IPS DF 19.7 (cell line): ENCODE measurements at regions not wholly inside any gene's neighbourhood (a gene's known extent, or its start where the extent isn't known, plus 50 kb on each side); places are given as distances from the start of the nearest gene placed in this dataset.
"Not testable (repeated sequence)": the region's sequence is repeated elsewhere in the genome, so short reads cannot be mapped to it uniquely, and the experiment has no call there.

Experiments used
- DNase-seq: peaks from one replicate; pipeline ENCODE4 v3.0.0-alpha.2; 2013; ENCODE audit warnings: low read depth, low spot score

DNA sequence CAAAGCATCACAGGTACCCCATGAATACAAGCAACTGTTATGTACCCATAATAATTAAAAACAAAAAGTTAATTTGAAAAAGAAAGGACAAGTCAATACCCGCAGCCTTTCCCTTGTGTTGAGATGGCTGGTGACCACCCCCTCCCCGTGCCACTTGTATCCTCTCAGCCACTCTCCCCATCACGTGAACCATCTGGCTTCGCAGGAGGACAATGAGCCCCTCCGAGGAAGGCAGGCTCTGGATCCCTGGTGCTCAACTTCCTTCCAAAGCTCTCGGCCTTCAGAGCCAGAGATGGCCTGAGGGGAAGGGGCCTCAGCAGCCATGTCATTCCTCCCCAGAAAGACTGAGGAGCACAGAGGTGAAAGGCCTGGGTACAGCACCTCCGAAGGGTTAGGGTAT is 120.4 kb upstream of the RAB4A start:
- DNase-seq = no peak

DNA sequence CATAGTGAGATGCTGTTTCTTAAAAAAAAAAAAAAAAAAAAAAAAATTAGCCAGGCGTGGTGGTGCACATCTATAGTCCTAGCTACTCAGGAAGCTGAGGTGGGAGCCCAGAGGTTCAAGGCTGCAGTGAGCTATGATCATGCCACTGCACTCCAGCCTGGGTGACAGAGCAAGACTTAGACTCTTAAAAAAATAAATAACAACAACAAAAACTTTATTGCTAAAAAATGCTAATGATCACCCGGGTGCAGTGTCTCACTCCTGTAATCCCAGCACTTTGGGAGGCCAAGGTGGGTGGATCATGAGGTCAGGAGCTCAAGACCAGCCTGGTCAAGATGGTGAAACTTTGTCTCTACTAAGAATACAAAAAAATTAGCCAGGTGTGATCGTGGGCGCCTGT is 119.5 kb upstream of the RAB4A start:
- not testable (repeated sequence) for DNase-seq

DNA sequence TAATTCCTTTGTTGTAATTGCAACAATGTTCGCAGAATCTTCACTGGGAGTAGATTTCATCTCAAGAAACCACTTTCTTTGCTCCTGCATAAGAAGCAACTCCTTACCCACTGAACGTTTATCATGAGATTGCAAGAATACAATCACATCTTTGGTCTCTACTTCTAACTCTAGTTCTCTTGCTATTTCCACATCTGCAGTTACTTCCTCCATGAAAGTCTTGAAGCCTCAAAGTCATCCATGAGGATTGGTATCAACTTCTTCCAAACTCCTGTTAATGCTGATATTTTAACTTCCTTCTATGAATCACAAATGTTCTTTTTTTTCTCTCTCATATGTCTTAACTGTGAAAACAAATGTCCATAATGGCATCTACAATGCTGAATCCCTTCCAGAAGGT is 118.6 kb upstream of the RAB4A start:
- DNase-seq = no peak

DNA sequence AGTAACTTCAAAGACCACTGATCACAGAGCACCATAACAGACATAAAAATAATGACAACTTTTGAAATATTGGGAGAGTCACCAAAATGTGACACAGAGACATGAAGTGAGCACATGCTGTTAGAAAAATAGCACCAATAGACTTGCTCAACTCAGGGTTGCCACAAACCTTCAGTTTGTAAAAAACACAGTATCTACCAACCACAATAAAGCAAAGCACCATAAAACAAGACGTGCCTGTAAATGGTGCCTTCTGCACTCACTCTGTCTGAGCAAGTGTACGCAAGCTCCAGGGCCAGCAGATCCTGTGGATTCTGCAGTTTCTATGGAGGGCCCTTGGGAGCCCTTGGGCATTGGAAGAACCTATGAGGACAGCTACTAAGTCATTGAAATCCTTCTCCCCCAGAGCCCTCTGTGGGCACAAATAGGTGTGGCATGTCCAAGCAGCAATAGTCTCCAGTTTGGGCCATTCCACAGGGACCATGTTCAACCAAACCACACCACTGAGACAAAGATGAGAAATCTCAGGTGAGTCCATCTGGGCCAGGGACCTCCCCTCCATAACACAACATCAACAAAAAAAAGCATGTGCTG is 116.9 kb upstream of the RAB4A start:
- DNase-seq = no peak

DNA sequence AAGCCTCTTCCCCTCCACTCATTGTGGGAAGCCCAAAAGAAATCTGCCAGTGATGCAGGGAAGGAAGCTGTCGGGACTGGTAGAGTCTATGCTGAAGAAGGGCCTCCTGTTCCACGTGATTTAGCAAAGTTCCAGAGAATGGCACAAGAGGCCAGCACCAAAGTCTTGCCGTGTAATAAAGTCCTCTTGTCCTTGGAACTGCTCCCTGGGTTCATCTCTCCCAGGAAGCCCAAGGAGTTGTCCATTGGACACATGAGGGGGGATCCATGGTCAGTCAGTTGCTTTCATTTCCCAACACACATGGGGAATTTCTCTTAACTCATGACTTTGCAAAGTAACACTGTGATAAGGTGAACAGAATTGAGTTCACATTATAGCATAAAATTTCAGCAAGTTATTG is 116.1 kb upstream of the RAB4A start:
- no peak for DNase-seq

DNA sequence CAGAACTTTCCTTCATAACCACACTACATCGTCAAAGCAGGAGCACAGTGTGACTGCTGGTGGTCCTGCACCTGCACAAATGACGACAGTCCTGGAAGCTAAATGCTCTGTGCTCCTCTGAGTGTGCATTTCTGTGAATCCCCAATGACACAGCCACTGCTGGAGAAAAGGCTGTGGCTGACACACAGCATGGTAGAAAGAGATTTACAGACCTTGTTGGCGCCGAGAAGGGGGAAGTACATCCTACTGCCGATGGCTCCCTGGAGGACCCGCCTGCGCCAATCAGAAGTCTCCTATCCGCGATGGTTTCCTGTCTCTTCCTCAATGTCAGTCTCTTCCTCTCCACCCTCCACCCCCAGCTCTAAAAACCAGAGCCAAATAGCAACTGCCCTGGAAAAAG is 115.4 kb upstream of the RAB4A start:
- no peak for DNase-seq

DNA sequence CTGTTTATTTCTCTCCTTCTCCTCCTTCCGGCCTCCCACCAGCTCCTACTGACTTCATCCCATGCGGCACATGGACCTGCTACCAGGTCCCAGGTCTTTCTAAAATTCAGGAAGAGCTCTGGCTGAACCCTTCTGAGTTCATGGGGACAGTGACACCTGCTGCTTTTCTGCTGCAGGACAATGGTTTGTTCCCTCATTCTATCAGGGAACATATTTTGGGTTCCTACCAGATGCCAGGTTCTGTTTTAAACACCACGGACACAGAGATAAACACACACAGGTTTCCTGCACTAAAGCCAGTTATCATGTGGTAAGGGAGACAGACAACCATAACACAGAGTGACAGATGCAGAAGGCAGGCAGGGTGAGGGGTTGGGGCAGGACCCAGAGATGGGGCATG is 114.0 kb upstream of the RAB4A start:
- no peak for DNase-seq

DNA sequence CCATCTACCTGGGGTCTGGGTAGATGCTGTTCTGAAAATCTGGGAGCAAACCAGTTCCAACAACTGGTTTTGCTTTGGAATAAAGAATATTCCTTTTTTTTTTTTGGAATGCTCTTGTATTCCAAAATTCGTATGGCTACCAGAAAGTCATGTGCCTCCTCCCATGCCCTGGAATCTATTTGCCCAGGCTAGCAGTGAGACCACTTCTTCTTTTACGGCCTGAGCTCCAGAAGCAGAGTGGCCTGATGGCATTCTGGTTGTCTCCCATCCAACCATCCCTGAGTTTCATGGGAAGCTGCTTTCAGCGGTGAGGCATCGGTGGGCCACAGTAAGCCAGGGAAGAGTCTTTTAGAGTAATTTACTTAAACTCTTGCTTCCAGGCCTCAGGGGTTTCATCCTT is 113.4 kb upstream of the RAB4A start:
- no peak for DNase-seq

DNA sequence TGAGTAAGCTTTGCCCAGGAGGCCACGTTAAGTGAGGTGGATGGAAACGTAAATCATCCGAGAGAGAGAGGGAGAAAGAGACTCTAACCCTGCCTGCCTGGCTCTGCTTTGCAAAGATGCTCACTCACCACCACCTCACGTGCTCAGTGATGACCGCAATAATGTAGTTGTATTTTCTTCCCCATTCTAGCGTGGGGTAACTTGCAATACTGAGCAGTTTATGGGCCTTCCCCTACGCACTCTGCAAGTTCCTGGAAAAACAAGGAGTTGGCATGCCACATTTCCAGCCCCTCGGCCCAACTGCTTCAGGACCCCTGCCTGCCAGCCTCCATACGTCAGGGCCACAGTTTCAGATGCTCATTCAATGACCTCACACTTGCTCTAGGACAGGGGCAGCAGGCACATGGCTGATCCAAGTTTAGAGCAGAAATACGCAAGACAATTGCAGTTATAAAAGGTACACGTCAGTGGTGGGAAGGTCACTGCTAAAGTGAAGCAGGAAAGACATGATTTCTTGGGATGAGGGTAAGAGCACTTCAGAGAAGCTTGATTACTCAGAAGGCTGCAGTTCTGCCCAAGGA is 112.5 kb upstream of the RAB4A start:
- DNase-seq = no peak

DNA sequence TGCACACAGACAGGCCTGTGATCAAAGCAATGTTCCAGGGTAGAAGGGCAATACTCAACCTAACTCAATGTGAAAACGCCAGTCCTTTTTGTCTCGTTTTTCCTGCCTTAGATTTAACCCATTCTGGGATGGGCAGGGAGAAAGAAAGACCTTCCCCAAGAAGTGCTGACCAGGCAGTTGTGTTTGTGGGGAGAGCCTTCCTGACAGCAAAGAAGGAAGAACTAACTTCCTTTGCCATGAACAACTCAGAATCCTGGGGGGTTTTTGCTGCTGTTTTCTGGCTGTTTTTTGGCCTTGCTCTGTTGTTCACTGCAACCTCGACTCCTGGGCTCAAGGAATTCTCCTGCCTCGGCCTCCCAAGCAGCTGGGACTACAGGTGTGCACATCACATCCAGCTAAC is 112.0 kb upstream of the RAB4A start:
- DNase-seq = no peak

DNA sequence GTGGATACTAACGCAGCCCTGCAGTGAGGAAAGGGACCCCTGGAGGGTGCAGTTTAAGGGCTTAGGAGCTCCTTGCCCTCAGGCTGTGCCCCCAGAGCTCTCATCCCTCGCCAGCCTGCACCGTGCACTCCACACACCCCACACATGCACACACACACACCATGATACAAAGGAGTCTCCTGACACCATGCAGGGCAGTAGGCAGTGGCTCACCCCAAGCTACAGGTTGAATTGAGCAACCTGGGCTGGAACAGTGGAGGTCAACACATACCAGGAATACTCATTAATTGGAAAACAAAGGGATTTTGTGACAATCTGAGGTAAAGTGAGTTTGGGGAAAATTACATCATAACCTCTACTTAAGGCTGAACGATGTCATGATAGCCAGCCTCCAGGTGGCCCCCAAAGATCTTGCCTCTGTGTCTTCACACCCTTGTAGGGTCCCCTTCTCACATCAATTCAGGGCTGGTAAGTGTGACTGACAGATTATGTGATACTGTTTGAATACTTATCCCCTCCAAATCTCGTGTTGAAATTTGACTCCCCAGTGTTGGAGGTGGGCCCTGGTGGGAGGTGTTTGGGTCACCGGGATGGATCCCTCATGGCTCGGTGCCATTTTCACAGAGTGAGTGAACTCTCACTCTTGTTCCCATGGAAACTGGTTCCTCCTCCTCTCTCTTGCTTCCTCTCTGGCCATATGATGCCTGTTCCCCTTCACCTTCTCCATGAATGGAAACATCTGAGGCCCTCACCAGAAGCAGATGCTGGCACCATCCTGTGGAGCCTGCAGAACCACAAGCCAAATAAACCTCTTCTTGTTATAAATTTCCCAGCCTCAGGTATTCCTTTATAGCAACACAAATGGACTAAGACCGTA is 111.0 kb upstream of the RAB4A start:
- DNase-seq = no peak

DNA sequence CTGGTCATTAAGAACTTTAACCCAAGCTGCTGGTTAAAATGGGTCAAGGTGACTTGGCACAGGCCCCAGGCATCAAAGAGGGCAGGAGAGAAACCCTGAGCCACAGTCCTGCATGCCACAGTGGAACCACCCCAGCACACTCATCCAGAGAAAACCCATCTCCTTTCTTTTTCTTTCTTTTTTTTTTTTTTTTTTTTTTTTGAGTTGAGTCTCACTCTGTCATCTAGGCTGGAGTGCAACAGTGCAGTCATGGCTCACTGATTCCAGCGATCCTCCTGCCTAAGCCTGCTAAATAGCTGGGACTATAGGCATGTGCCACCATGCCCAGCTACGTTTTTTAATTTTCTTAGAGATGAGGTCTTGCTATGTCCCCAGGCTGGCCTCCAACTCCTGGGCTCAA is 109.2 kb upstream of the RAB4A start:
- DNase-seq = no peak

DNA sequence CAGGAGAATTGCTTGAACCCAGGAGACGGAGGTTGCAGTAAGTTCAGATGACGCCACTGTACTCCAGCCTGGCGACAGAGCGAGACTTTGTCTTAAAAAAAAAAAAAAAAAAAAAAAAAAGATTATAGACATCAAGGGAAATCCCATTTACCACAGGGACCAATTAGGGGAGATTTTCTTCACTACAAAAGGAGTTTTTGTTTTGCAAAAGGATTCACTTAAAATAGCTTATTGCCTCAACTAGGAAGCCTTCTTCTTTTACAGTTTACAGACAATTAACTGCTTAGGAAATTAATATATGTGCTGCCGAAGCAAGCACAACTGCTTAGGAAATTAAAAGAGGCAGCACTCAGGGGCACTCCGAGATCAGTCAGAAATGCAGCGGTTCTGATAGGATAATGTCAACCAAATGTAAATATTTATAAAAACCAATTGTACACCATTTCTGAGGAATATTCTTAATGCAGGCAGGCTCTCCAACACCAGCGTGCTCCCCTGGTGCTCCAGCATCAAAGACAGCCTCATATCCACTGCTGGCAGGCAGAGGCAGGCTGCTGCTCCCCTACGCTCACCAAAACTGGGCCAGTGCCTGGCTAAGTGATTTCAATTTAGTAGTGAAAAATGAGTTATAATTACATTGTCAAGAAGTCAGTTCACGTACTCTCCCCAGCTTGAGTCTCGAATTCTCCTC is 107.9 kb upstream of the RAB4A start:
- no peak for DNase-seq

DNA sequence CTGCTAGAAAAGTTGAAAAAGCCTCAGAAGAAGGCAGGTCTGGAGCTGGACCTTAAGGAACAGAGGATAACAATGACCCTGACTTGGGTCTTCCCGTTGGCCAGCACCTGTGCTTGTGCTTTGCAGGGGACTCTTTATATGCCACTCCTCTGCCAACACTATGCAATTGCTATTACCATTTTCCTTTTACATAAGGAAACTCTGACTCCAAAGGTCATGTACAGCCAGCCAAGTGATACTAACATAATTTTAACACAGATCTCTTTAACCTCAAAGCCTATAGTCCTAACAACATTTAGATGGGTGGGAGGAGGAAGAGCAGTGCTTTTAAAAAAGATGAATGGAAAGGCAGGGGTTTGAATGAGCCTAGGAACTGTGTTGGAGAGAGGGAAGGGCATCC is 106.6 kb upstream of the RAB4A start:
- DNase-seq = no peak

DNA sequence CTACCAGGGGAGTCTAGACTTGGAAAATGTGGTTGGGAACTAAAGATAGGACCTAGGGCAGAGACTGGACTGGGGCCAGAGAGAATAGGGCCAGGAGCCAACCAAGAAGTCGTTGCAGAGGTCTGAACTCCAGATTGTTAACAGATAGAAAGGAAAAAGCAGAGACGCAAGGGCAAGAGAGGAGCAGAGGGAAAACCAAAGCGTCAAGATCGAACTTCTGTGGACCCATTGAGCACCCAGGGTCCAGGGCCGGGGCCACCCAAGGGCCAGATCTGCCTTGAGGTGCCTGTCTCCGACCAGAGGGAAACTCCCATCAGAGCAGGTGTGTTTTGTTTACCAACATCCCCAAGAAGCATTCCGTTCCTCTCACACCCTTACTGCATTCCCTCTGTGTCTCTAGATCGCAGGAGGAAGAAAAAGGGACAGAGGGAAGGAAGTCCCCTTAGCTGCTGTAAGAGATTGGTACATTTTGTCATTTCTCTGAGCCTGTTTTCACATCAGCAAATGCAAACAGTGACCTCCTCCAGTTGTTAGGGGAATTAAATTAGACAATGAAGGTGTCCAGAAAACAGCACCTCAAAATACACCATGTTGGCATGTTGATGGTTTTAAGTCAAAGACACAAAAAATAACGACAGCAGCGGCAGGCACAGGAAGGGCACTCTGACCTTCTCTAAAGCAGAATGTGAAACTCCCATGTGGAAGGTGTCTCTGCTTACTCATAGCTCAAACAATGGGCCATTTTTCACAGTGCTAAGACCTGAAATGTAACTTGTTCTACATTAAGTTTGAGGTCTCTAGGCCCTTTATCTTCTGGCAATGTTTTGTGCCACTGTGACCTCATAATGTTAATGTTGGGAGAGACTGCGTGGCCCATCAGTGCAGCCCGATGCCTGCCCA is 105.8 kb upstream of the RAB4A start:
- DNase-seq = no peak

DNA sequence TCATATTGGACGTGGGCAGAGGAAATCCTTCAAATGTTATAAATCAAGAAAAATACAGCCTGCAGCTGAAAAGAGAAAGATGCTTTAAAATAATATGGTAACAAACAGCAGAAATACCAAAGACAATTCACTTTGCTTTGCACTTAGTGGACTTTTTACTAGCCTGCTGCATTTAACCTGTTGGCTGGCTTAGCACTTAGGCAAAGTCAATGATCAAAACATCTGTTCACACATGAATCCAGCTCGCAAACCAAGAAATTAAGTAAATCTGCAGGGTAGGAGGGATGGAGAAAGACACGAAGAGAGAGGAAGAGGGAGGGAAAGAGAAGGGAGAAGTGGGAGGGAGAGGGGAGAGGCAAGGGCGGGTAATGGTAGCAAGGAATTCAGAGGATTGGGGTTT is 103.6 kb upstream of the RAB4A start:
- no peak for DNase-seq

DNA sequence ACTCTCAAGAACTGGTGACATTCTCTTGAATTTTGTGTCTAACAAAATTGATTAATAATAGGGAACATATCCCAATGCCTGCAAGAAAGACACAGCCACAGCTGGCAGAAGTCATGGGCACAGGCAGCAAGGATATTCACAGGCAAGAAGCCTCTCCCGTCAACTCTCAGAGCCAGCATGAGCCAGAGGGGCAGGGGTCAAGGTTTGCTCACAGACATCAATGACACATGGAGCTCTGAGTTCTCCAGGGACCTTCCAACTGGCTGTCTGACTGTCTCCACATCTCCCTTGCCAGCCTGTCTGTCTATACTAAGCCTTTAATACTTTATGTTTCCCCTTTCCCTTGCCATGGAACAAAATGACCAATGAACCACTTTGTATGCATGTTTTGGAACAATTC is 101.5 kb upstream of the RAB4A start:
- no peak for DNase-seq

DNA sequence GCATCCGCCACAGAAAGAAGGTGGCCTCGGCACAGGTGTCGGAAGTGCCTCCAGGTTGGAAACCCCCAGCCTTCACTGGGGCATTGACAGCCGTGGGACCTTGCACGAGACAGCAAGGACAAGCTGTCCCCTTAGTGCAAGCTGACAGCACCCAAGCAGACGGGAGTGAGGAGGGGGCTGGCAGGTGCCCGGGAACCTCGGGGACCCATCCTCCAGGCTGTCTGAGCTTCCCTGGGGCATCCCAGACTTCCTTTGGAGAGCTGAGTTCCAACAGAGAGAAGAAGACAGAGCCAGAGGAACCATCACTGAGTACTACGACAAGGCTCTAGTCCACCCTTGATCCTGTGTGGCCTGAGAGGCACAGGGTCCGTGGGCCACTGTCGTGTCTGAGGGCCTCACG is 100.6 kb upstream of the RAB4A start:
- no peak for DNase-seq

DNA sequence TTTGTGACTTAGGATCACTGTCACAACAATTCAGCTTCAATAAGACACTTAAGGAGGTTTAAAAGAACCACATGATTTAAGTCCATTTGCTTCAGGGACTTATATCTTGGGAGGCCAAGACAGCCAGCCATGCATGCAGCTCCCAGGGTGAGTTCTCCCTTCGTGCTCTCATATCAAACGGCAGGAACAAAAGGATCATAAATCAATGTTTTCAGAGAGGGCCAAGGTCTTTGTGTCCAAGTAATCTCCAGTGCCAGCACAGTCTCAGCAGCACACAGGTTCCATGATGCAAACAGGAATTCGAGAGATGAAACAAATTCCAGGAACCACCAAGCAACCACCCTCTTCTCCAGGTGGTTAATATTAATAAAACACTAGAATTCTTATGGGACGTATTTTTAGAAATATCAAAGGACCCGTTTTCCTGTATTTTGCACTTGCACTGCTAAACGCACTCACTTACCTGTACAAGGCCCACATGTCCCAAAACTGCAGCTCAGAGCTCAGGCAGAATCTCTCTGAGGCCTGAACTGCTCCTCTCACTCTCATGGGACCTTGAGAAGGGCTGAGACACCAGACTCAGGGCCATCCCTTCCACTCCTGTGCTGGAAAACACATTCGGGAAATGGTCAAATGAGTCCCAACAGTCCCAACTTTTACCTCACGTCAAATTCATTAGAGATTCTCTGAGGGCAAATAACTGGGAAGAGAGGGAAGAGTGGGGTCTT is 100.0 kb upstream of the RAB4A start:
- DNase-seq = no peak

DNA sequence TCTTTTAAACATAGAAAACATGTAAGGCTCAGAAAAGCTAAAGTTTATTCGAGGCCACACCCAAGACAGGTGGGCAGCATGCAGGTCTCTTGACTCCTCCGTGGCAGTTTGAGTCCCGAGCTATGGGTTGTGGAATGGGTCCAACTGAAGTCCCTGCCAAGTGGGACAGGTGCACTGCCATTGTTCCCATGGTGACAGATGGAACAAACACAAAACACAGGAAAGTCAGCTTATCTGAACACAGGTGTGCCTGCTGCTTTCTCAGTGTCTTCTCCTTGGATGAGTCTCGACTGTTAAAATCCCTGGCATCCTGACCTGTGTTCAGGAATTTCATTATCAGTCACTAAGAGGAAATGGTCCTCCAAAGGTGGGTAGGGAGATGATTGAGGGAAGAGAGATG is 99.0 kb upstream of the RAB4A start:
- no peak for DNase-seq
